ENCODE measurements at regions not wholly inside any gene's neighbourhood (a gene's known extent, or its start where the extent isn't known, plus 50 kb on each side); places are given as distances from the start of the nearest gene placed in this dataset.

DNA sequence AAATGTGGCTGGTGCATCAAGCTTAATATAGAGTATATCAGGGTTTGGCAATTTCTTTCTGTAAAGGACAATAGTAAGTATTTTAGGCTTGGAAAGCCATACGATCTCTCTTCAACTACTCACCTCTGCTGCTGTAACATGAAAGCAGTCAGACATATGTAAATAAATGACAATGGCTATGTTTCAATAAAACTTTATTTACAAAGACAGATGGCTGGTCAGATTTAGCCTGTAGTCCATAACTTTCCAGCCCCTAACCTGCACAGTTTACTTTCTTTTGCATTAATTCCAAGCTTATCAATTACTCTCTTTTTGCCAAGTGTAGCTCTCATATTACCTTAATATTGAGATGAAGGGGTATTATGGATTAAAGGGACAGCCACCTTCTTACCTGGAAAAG, 83.1 kb downstream of the LRATD1 start:
- TF ChIP-seq TCF7L2 (IDR thresholded peaks at IDR 0.05; ENCODE audit: low read depth, low read length) (no peak), CTCF (IDR thresholded peaks at IDR 0.05) (no peak)

Measured in Panc1 (cell line).